ENCODE measurements at regions not wholly inside any gene's neighbourhood (a gene's known extent, or its start where the extent isn't known, plus 50 kb on each side); places are given as distances from the start of the nearest gene placed in this dataset.

DNA sequence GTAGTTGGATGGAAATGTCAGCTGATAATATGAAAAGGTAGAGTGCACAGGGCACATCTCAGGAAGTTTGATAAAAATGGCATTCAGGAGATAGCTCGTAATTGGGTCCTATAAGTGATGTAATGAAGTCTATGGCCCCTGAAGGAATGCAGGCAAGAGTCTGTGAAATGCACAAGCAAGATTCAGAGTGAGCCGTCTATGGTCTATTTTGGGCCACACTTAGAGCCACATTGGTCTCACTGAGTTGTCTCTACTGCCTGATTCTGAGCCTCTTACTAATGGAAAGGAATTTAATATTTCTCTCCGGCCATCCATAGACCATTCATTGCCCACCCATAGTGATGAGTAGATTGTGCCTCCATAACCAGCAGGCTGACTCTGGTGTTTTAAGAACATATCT lies 111.3 kb upstream of the KCNN2 start:
- intact Hi-C loops (cut with DNase I) = no loop called here
- Histone ChIP-seq H3K4me1 (no peaks in the 10 kb centered on the region), H3K36me3 (no peaks in the 10 kb centered on the region), H3K27ac (no peak overlapping the region), H3K9me3 (no peaks in the 10 kb centered on the region), H3K4me3 (no peak overlapping the region), H3K27me3 (no peaks in the 10 kb centered on the region)
- 54% methylated on average over 3 of the region's 3 CpGs for WGBS (ENCODE audit: insufficient coverage, low coverage, low lambda C conversion rate, missing lambda C conversion rate)
- TF ChIP-seq POLR2A (IDR thresholded peaks at IDR 0.05) (no peak), CTCF (IDR thresholded peaks at IDR 0.05) (no peak)
- no peak for DNase-seq
- no peak for ATAC-seq

DNA sequence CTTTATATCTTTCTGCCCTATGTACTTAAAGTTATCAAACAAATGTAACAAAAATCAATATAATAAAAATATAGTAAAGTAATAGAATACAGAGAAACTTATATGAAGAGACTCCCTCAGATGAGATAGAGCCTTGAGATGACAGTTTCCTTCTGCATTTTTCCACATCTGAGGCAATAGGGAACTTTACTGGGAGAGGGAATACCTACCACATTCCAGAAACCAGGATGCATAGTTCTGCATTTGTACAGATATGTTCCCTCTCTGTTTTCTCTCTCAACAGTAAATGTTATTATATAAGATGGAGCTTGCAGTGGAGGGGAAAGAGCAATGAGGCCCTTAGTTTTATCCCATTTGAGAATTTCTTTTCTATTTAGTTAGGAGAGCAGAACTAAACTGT lies 109.6 kb upstream of the KCNN2 start:
- H3K4me3 ChIP-seq = no peak overlapping the region
- DNase-seq = no peak
- intact Hi-C loops (cut with DNase I) = no loop called here
- ATAC-seq = no peak
- no peaks in the 10 kb centered on the region for H3K27me3 ChIP-seq
- no peaks in the 10 kb centered on the region for H3K36me3 ChIP-seq
- no peaks in the 10 kb centered on the region for H3K9me3 ChIP-seq
- no peak for TF ChIP-seq POLR2A (IDR thresholded peaks at IDR 0.05)
- TF ChIP-seq CTCF (IDR thresholded peaks at IDR 0.05) = no peak
- no peak overlapping the region for H3K27ac ChIP-seq
- H3K4me1 ChIP-seq = no peaks in the 10 kb centered on the region

GRCh38 chr5:114255260-114255659 lies 106.6 kb upstream of the KCNN2 start:
- no peaks in the 10 kb centered on the region for H3K4me1 ChIP-seq
- 30% methylated on average over 3 of the region's 3 CpGs for WGBS (ENCODE audit: insufficient coverage, low coverage, low lambda C conversion rate, missing lambda C conversion rate)
- TF ChIP-seq POLR2A (IDR thresholded peaks at IDR 0.05) = no peak
- no peak for TF ChIP-seq CTCF (IDR thresholded peaks at IDR 0.05)
- H3K4me3 ChIP-seq = no peak overlapping the region
- intact Hi-C loops (cut with DNase I) = no loop called here
- no peak overlapping the region for H3K27ac ChIP-seq
- H3K36me3 ChIP-seq = no peaks in the 10 kb centered on the region
- ATAC-seq (no peak), DNase-seq (no peak)
- no peaks in the 10 kb centered on the region for H3K9me3 ChIP-seq
- H3K27me3 ChIP-seq = no peaks in the 10 kb centered on the region

- H3K4me3 ChIP-seq = no peak overlapping the region
- DNase-seq (no peak), ATAC-seq (no peak)
- intact Hi-C loops (cut with DNase I) = no loop called here
- H3K36me3 ChIP-seq = no peaks in the 10 kb centered on the region
- WGBS (ENCODE audit: insufficient coverage, low coverage, low lambda C conversion rate, missing lambda C conversion rate) = 13% methylated on average over 3 of the region's 3 CpGs
- no peak overlapping the region for H3K27ac ChIP-seq
- no peaks in the 10 kb centered on the region for H3K9me3 ChIP-seq
- no peaks in the 10 kb centered on the region for H3K27me3 ChIP-seq
- no peaks in the 10 kb centered on the region for H3K4me1 ChIP-seq
- TF ChIP-seq POLR2A (IDR thresholded peaks at IDR 0.05) (no peak), CTCF (IDR thresholded peaks at IDR 0.05) (no peak)
These were observed 99.9 kb upstream of the KCNN2 start for GRCh38 chr5:114261989-114262388.

DNA sequence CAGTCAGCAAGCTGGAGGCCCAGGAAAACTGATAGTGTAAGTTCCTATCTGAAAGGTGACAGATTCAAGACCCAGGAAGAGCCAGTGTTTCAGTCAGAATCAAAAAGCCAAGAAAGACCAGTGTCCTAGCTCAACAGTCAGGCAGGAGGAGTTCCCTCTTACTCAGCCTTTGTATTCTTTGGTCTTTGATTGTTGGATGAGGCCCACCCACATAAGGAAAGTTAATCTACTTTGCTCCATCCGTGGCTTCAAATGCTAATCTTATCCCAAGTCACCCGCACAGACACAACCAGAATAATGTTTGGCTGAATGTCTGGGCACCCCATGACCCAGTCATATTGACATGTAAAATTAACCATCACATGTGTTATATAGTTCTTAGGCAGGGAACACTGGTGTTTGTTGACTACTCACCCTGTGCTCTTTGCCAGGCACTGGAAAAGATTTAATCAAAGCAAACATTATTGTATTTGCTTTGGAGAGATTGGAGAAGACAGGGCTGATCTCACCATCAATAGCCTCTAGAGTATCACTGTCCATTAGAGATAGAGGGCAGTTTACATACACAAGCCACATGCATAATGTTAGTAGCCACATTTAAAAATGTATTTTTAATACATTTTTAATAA lies 96.3 kb upstream of the KCNN2 start:
- no peak overlapping the region for H3K27ac ChIP-seq
- intact Hi-C loops (cut with DNase I) = no loop called here
- H3K27me3 ChIP-seq = no peaks in the 10 kb centered on the region
- TF ChIP-seq POLR2A (IDR thresholded peaks at IDR 0.05) (no peak), CTCF (IDR thresholded peaks at IDR 0.05) (no peak)
- 27% methylated on average over 2 of the region's 2 CpGs for WGBS (ENCODE audit: insufficient coverage, low coverage, low lambda C conversion rate, missing lambda C conversion rate)
- H3K36me3 ChIP-seq = no peaks in the 10 kb centered on the region
- no peaks in the 10 kb centered on the region for H3K4me1 ChIP-seq
- no peak for ATAC-seq
- H3K9me3 ChIP-seq = no peaks in the 10 kb centered on the region
- H3K4me3 ChIP-seq = no peak overlapping the region
- no peak for DNase-seq

Measured in right lobe of liver (tissue), 6 donors.